IMR-90 (cell line): ENCODE measurements at regions not wholly inside any gene's neighbourhood (a gene's known extent, or its start where the extent isn't known, plus 50 kb on each side); places are given as distances from the start of the nearest gene placed in this dataset.
"Not testable (repeated sequence)": the region's sequence is repeated elsewhere in the genome, so short reads cannot be mapped to it uniquely, and the experiment has no call there.

Experiments
- CTCF ChIP-seq: conservative IDR thresholded peaks from 2 replicates; pipeline ENCODE4 v1.5.1; 2012; ENCODE audit warnings: mild to moderate bottlenecking, low read depth, low read length, improper control_type of control experiment
- MAFK ChIP-seq: IDR thresholded peaks from 2 replicates; pipeline ENCODE4 v1.6.1; 2012; ENCODE audit warnings: low read depth, low read length, improper control_type of control experiment
- MXI1 ChIP-seq: IDR thresholded peaks from 2 replicates; pipeline ENCODE4 v1.6.1; 2012; ENCODE audit warnings: low read depth, mild to moderate bottlenecking, low read length, moderate library complexity, borderline replicate concordance
- NFE2L2 ChIP-seq: fragments of 150-350 bp; IDR thresholded peaks from 2 replicates; pipeline ENCODE4 v1.6.1; 2016; ENCODE audit warnings: low read depth, mild to moderate bottlenecking, low read length
- RCOR1 ChIP-seq: IDR thresholded peaks from 2 replicates; pipeline ENCODE4 v1.6.1; 2012; ENCODE audit warnings: mild to moderate bottlenecking, low read length, improper control_type of control experiment; ENCODE audit not compliant: insufficient replicate concordance

- TF ChIP-seq CTCF, RCOR1, MXI1, NFE2L2, MAFK: not testable (repeated sequence)
These were observed 92.0 kb upstream of the IGLL5 start for GRCh38 chr22:22795639-22796038.
